HCT116 (cell line): ENCODE measurements at regions not wholly inside any gene's neighbourhood (a gene's known extent, or its start where the extent isn't known, plus 50 kb on each side); places are given as distances from the start of the nearest gene placed in this dataset.

Experiments used
- ATAC-seq: fragments of 200-7000 bp; cut with Tn5 transposase; 2 replicates; pipeline ENCODE4 v1.9.1; 2020; ENCODE audit warnings: mild to moderate bottlenecking, moderate library complexity
- BruUV-seq: library from RNA; stranded (reverse); fragments of 400-500 nt; replicated peaks from 2 replicates; lab custom pipeline; 2021; lab: Mats Ljungman, UMichigan
- CTCF ChIA-PET: fragments of 300-600 bp; sonication (Branson Sonifier 250); formaldehyde crosslinking; loops from one replicate; lab custom pipeline; 2021; ENCODE audit warnings: antibody characterized with exemption; lab: Charles Lee
- POLR2A ChIA-PET: fragments of 300-600, 350-600 bp; sonication (Branson Sonifier 250); formaldehyde crosslinking; loops from one replicate; lab custom pipeline; 2021; ENCODE audit warnings: antibody characterized with exemption; lab: Charles Lee
- RAD21 ChIA-PET, 2 experiments: fragments of 300-600 bp; sonication (Branson Sonifier 250); formaldehyde crosslinking; loops; one replicate each; lab custom pipeline; 2023; ENCODE audit warnings: low total read pairs in 2 of 2; ENCODE audit not compliant: uncharacterized antibody in 2 of 2, unreplicated experiment in 2 of 2, low non-redundant PET in 1 of 2; lab: Charles Lee
- DNase-seq: peaks from one replicate; pipeline ENCODE4 v3.0.0-alpha.2; 2010; ENCODE audit warnings: low read depth, low spot score
- H2AFZ ChIP-seq: fragments of 200-600 bp; shearing (Covaris generic), sonication (generic); 2 replicates; pipeline ENCODE4 v1.6.1; 2017; ENCODE audit warnings: low read depth, mixed run types, mixed read lengths, antibody characterized with exemption, low read length; ENCODE audit not compliant: poor library complexity, severe bottlenecking
- H3K27ac ChIP-seq: 2 replicates; pipeline ENCODE4 v1.5.1; 2012; ENCODE audit warnings: low read depth, low read length
- H3K27me3 ChIP-seq: fragments of 200-600 bp; sonication (generic); 2 replicates; pipeline ENCODE4 v1.6.1; 2016; ENCODE audit warnings: mixed run types, low read length, mixed read lengths; ENCODE audit not compliant: insufficient read depth
- H3K36me3 ChIP-seq, 2 experiments: fragments of 200-500 bp in 1 of 2; fragments of 200-600 bp in 1 of 2; sonication (Bioruptor generic) in 1 of 2; sonication (generic) in 1 of 2; 2 replicates each; pipeline versions ENCODE4 v1.5.1 to v1.6.1; 2014 to 2016; ENCODE audit warnings: low read length in 2 of 2, inconsistent platforms in 1 of 2, mixed read lengths in 1 of 2, mixed run types in 1 of 2; ENCODE audit not compliant: insufficient read depth in 2 of 2, control insufficient read depth in 1 of 2
- H3K4me1 ChIP-seq, 2 experiments: fragments of 200-600 bp in 1 of 2; sonication (generic) in 1 of 2; 2 replicates each; pipeline versions ENCODE4 v1.5.1 to v1.6.1; 2012 to 2017; ENCODE audit warnings: low read length in 2 of 2, inconsistent platforms in 1 of 2, mild to moderate bottlenecking in 1 of 2, mixed read lengths in 1 of 2, mixed run types in 1 of 2, moderate library complexity in 1 of 2; ENCODE audit not compliant: insufficient read depth in 2 of 2, control insufficient read depth in 1 of 2
- H3K4me2 ChIP-seq: fragments of 200-600 bp; sonication (generic); 2 replicates; pipeline ENCODE4 v1.6.1; 2017; ENCODE audit warnings: mixed run types, low read length, mixed read lengths
- H3K4me3 ChIP-seq, 2 experiments: fragments of 200-600 bp in 1 of 2; sonication (generic) in 1 of 2; replicated peaks in 1 of 2; 2 replicates each; pipeline ENCODE4 v1.5.1; 2011 to 2016; ENCODE audit warnings: low read length in 2 of 2, control low read depth in 1 of 2, low read depth in 1 of 2, mild to moderate bottlenecking in 1 of 2, mixed read lengths in 1 of 2, mixed run types in 1 of 2
- H3K79me2 ChIP-seq: fragments of 200-600 bp; sonication (generic); 2 replicates; pipeline ENCODE4 v1.6.1; 2017; ENCODE audit warnings: mild to moderate bottlenecking, mixed run types, low read length, moderate library complexity, mixed read lengths; ENCODE audit not compliant: insufficient read depth
- H3K9ac ChIP-seq: fragments of 200-600 bp; sonication (generic); 2 replicates; pipeline ENCODE4 v1.6.1; 2016; ENCODE audit warnings: low read length, mixed read lengths
- H3K9me2 ChIP-seq: fragments of 200-600 bp; sonication (generic), shearing (Covaris generic); 2 replicates; pipeline ENCODE4 v1.6.1; 2017; ENCODE audit warnings: mixed run types, mild to moderate bottlenecking, moderate library complexity; ENCODE audit not compliant: insufficient read depth
- H3K9me3 ChIP-seq, 2 experiments: fragments of 200-500 bp in 1 of 2; fragments of 200-600 bp in 1 of 2; sonication (Bioruptor generic) in 1 of 2; sonication (generic) in 1 of 2; 2 replicates each; pipeline ENCODE4 v1.6.1; 2014 to 2017; ENCODE audit warnings: low read length in 2 of 2, mixed read lengths in 2 of 2, inconsistent platforms in 1 of 2, low read depth in 1 of 2, mild to moderate bottlenecking in 1 of 2, mixed run types in 1 of 2, moderate library complexity in 1 of 2; ENCODE audit not compliant: control insufficient read depth in 1 of 2, insufficient read depth in 1 of 2
- H4K20me1 ChIP-seq: fragments of 200-600 bp; sonication (generic), shearing (Covaris generic); 2 replicates; pipeline ENCODE4 v1.6.1; 2017; ENCODE audit warnings: mixed run types, mild to moderate bottlenecking, moderate library complexity; ENCODE audit not compliant: insufficient read depth
- CEBPB ChIP-seq: IDR thresholded peaks from 2 replicates; pipeline ENCODE4 v1.6.1; 2012; ENCODE audit warnings: low read depth
- ELF1 ChIP-seq: IDR thresholded peaks from 2 replicates; pipeline ENCODE4 v1.6.1; 2012; ENCODE audit warnings: low read depth, borderline replicate concordance
- EZH2phosphoT487 ChIP-seq: fragments of 200-600 bp; IDR thresholded peaks from 2 replicates; pipeline ENCODE4 v1.6.1; 2018; ENCODE audit warnings: antibody characterized with exemption, borderline replicate concordance
- FOSL1 ChIP-seq: IDR thresholded peaks from 2 replicates; pipeline ENCODE4 v1.6.1; 2012; ENCODE audit warnings: low read depth
- JUND ChIP-seq: IDR thresholded peaks from 2 replicates; pipeline ENCODE4 v1.6.1; 2012
- MAX ChIP-seq: IDR thresholded peaks from 2 replicates; pipeline ENCODE4 v1.6.1; 2012
- RAD21 ChIP-seq: IDR thresholded peaks from 2 replicates; pipeline ENCODE4 v1.6.1; 2012; ENCODE audit warnings: low read depth, mild to moderate bottlenecking
- REST ChIP-seq: IDR thresholded peaks from 2 replicates; pipeline ENCODE4 v1.6.1; 2012; ENCODE audit warnings: low read depth
- SIN3A ChIP-seq: IDR thresholded peaks from 2 replicates; pipeline ENCODE4 v1.6.1; 2012; ENCODE audit warnings: low read depth
- SP1 ChIP-seq: IDR thresholded peaks from 2 replicates; pipeline ENCODE4 v1.6.1; 2012; ENCODE audit warnings: low read depth
- SRF ChIP-seq: IDR thresholded peaks from 2 replicates; pipeline ENCODE4 v1.6.1; 2012; ENCODE audit warnings: low read depth
- TCF7L2 ChIP-seq: IDR thresholded peaks from 2 replicates; pipeline ENCODE4 v1.7.0; 2011; ENCODE audit warnings: borderline replicate concordance, inconsistent platforms; ENCODE audit not compliant: insufficient read depth, insufficient read length; ENCODE audit errors: extremely low read depth
- YY1 ChIP-seq: IDR thresholded peaks from 2 replicates; pipeline ENCODE4 v1.6.1; 2011; ENCODE audit warnings: low read length, low read depth, moderate library complexity, mild to moderate bottlenecking; ENCODE audit not compliant: insufficient replicate concordance; ENCODE audit errors: extremely low read depth
- ZBTB33 ChIP-seq: IDR thresholded peaks from 2 replicates; pipeline ENCODE4 v1.6.1; 2011; ENCODE audit warnings: mild to moderate bottlenecking, low read length, moderate library complexity; ENCODE audit not compliant: insufficient replicate concordance; ENCODE audit errors: extremely low read depth
- intact Hi-C: fragments of 100-400 bp; cut with micrococcal nuclease; formaldehyde crosslinking; loops from 2 replicates; pipeline ENCODE4 v1.10.0; 2022

GRCh38 chr13:40447857-40448256 is 218.6 kb downstream of the FOXO1 start:
- BruUV-seq: no TSS peak
- ATAC-seq: no peak
- Histone ChIP-seq H3K9ac (no peak overlapping the region), H4K20me1 (no peaks in the 10 kb centered on the region), H2AFZ (no peak overlapping the region), H3K9me3 (no peaks in the 10 kb centered on the region), H3K4me2 (no peak overlapping the region), H3K27ac (no peak overlapping the region), H3K27me3 (no peaks in the 10 kb centered on the region), H3K4me3 (no peak overlapping the region), H3K36me3 (no peaks in the 10 kb centered on the region), H3K9me2 (no peaks in the 10 kb centered on the region), H3K79me2 (no peaks in the 10 kb centered on the region), H3K4me1 (peaks cover 0 to 3% of the 10 kb centered on the region in 2 experiments; a peak in 1 of 4 replicates)
- intact Hi-C loops: no loop called here
- TF ChIP-seq YY1: no peak
- TF ChIP-seq SIN3A: no peak
- no peak for TF ChIP-seq RAD21
- no peak for TF ChIP-seq ZBTB33
- no peak for TF ChIP-seq ELF1
- no peak for TF ChIP-seq MAX
- no peak for TF ChIP-seq SP1
- no peak for TF ChIP-seq JUND
- CTCF ChIA-PET: no interaction called here
- DNase-seq: no peak
- POLR2A ChIA-PET: no interaction called here
- RAD21 ChIA-PET: no interaction called here

GRCh38 chr13:40452038-40452666 is 214.3 kb downstream of the FOXO1 start:
- ATAC-seq: no peak
- no TSS peak for BruUV-seq
- TF ChIP-seq YY1 (no peak), SRF (no peak), REST (no peak), CEBPB (no peak), EZH2phosphoT487 (no peak), FOSL1 (no peak), TCF7L2 (no peak)

More at GRCh38 chr13:40452038-40452666, 214.3 kb downstream of the FOXO1 start:
- H3K79me2 ChIP-seq: no peaks in the 10 kb centered on the region
- intact Hi-C loops: no loop called here
- H3K9me3 ChIP-seq: no peaks in the 10 kb centered on the region
- H3K27ac ChIP-seq: no peak overlapping the region
- no peaks in the 10 kb centered on the region for H3K27me3 ChIP-seq
- no peaks in the 10 kb centered on the region for H3K9me2 ChIP-seq
- H3K4me2 ChIP-seq: no peak overlapping the region
- H3K36me3 ChIP-seq: no peaks in the 10 kb centered on the region
- ChIA-PET RAD21 (no interaction called here), POLR2A (no interaction called here), CTCF (no interaction called here)
- H3K4me1 ChIP-seq: peaks cover 4 to 11% of the 10 kb centered on the region in 2 experiments; a peak in 3 of 4 replicates
- no peak overlapping the region for H2AFZ ChIP-seq
- DNase-seq: no peak
- H3K9ac ChIP-seq: no peak overlapping the region
- no peaks in the 10 kb centered on the region for H4K20me1 ChIP-seq
- no peak overlapping the region for H3K4me3 ChIP-seq
